ENCODE measurements at regions not wholly inside any gene's neighbourhood (a gene's known extent, or its start where the extent isn't known, plus 50 kb on each side); places are given as distances from the start of the nearest gene placed in this dataset.

GRCh38 chr5:174825587-174825986 is 101.2 kb downstream of the MSX2 start:
- Histone ChIP-seq H3K4me1 (ENCODE audit: insufficient read depth) (peaks cover 49% of the 10 kb centered on the region), H3K4me2 (ENCODE audit: unreplicated experiment) (peak overlapping the region; percentile 48), H3K27me3 (replicated peaks; ENCODE audit: insufficient read depth) (no peaks in the 10 kb centered on the region), H3K9ac (no peak overlapping the region), H3K79me2 (ENCODE audit: insufficient read depth) (no peaks in the 10 kb centered on the region), H3K36me3 (ENCODE audit: low read depth) (no peaks in the 10 kb centered on the region), H3K27ac (no peak overlapping the region), H3F3A (ENCODE audit: insufficient read depth) (peaks cover 28% of the 10 kb centered on the region), H4K20me1 (ENCODE audit: insufficient read depth) (no peaks in the 10 kb centered on the region), H2AFZ (no peak overlapping the region), H3K4me3 (no peak overlapping the region), H3K9me3 (ENCODE audit: low read depth) (no peaks in the 10 kb centered on the region), H3K9me2 (ENCODE audit: insufficient read depth) (no peaks in the 10 kb centered on the region)
- WGBS, 2 experiments (ENCODE audit: low coverage in 1 of 2, low lambda C conversion rate in 2 of 2, missing lambda C conversion rate in 2 of 2): 11 to 17% methylated on average over 4 of the region's 4 CpGs
- TF ChIP-seq EZH2phosphoT487 (IDR thresholded peaks at IDR 0.05; ENCODE audit: insufficient read depth, low read depth) (no peak), EZH2 (IDR thresholded peaks at IDR 0.05; ENCODE audit: insufficient read depth, poor library complexity, severe bottlenecking) (no peak)
- peak; percentile 83 for DNase-seq
- in situ Hi-C loops (cut with MboI): no loop called here

DNA sequence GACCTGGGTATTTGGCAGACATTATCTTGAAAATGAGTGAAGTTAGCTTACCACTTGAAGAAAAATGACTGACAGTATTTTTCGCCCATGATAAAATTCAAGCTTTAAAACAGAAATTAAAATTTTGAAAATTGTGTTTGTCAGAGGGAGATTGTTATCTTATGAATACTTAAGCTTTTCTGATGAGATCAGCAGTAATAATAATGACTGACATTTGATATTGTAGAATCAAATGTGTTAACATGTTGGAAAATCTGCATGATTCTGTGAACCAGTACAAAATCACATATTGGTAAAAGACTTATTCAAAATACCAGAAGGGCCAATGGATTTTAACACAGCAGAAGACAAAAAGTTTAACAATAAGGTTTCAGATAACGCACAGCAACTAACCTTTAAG is 94.0 kb downstream of the MSX2 start:
- no peaks in the 10 kb centered on the region for H3K27me3 ChIP-seq (replicated peaks; ENCODE audit: insufficient read depth)
- in situ Hi-C loops (cut with MboI): no loop called here
- no peaks in the 10 kb centered on the region for H3K79me2 ChIP-seq (ENCODE audit: insufficient read depth)
- no peak overlapping the region for H3K4me2 ChIP-seq (ENCODE audit: unreplicated experiment)
- H2AFZ ChIP-seq: no peak overlapping the region
- peaks cover 2% of the 10 kb centered on the region; the same call in 1 of the 2 replicates for H3K9me2 ChIP-seq (ENCODE audit: insufficient read depth)
- H3K4me1 ChIP-seq (ENCODE audit: insufficient read depth): no peaks in the 10 kb centered on the region
- H3K9me3 ChIP-seq (ENCODE audit: low read depth): no peaks in the 10 kb centered on the region
- no peak for DNase-seq
- no peaks in the 10 kb centered on the region for H3K36me3 ChIP-seq (ENCODE audit: low read depth)
- no peaks in the 10 kb centered on the region for H3F3A ChIP-seq (ENCODE audit: insufficient read depth)
- TF ChIP-seq EZH2phosphoT487 (IDR thresholded peaks at IDR 0.05; ENCODE audit: insufficient read depth, low read depth) (no peak), EZH2 (IDR thresholded peaks at IDR 0.05; ENCODE audit: insufficient read depth, poor library complexity, severe bottlenecking) (no peak)
- no peaks in the 10 kb centered on the region for H4K20me1 ChIP-seq (ENCODE audit: insufficient read depth)
- no peak overlapping the region for H3K27ac ChIP-seq
- no peak overlapping the region for H3K4me3 ChIP-seq
- H3K9ac ChIP-seq: no peak overlapping the region
- WGBS, 2 experiments (ENCODE audit: low coverage in 1 of 2, low lambda C conversion rate in 2 of 2, missing lambda C conversion rate in 2 of 2): 77 to 84% methylated on average over 2 of the region's 2 CpGs

DNA sequence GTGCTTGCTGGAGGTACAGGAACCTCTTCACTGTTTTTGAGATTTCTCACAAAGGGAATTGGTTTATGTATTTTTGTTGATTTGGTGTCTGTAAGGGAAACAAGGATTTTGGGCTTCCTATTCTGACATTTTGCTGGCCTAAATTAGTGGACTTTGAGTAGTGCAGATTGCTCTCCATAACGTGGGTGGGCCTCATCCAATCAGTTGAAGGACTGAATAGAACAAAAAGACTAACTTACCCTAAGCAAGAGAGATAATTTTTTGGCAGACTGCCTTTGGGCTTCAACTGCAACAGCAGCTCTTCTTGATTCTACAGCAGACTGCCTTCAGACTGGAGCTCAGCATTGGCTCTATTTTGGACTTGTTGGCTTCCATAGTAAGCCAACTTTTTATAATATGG is 93.2 kb downstream of the MSX2 start:
- no peak overlapping the region for H3K4me2 ChIP-seq (ENCODE audit: unreplicated experiment)
- no peak overlapping the region for H2AFZ ChIP-seq
- H4K20me1 ChIP-seq (ENCODE audit: insufficient read depth): no peaks in the 10 kb centered on the region
- H3K36me3 ChIP-seq (ENCODE audit: low read depth): no peaks in the 10 kb centered on the region
- H3K4me3 ChIP-seq: no peak overlapping the region
- H3K9me3 ChIP-seq (ENCODE audit: low read depth): no peaks in the 10 kb centered on the region
- H3K9me2 ChIP-seq (ENCODE audit: insufficient read depth): peaks cover 2% of the 10 kb centered on the region; the same call in 1 of the 2 replicates
- no peaks in the 10 kb centered on the region for H3K4me1 ChIP-seq (ENCODE audit: insufficient read depth)
- WGBS, 2 experiments (ENCODE audit: low coverage in 1 of 2, low lambda C conversion rate in 2 of 2, missing lambda C conversion rate in 2 of 2): 5 to 6% methylated on average over 1 of the region's 1 CpG
- no peaks in the 10 kb centered on the region for H3F3A ChIP-seq (ENCODE audit: insufficient read depth)
- H3K79me2 ChIP-seq (ENCODE audit: insufficient read depth): no peaks in the 10 kb centered on the region
- no peak for DNase-seq
- H3K9ac ChIP-seq: no peak overlapping the region
- H3K27me3 ChIP-seq (replicated peaks; ENCODE audit: insufficient read depth): no peaks in the 10 kb centered on the region
- no peak for TF ChIP-seq EZH2phosphoT487 (IDR thresholded peaks at IDR 0.05; ENCODE audit: insufficient read depth, low read depth)
- in situ Hi-C loops (cut with MboI): no loop called here
- no peak overlapping the region for H3K27ac ChIP-seq

DNA sequence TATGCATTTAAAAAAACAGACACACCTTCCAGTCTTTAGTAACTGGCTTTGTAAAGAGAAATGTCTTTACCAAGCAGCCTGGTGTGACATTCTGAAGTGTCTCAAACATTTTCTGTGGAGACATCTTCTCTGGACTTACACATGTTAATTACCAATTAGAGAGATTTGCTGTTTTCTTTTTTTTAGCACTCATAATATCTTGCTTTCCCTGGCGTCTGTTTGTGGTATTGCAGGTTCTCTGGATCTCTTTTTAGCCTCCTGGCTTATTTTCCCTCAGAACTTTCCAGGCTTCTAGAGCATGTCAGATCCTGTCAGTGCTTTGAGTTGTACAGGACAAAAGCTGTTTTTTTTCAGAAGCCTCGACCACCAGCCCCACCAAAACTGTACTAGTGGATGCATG is 92.5 kb downstream of the MSX2 start:
- peak; percentile 27 for DNase-seq
- Histone ChIP-seq H3K4me3 (no peak overlapping the region), H3K4me2 (ENCODE audit: unreplicated experiment) (no peak overlapping the region), H3K9me3 (ENCODE audit: low read depth) (no peaks in the 10 kb centered on the region), H4K20me1 (ENCODE audit: insufficient read depth) (no peaks in the 10 kb centered on the region), H3F3A (ENCODE audit: insufficient read depth) (no peaks in the 10 kb centered on the region), H3K9me2 (ENCODE audit: insufficient read depth) (peaks cover 2% of the 10 kb centered on the region; the same call in 1 of the 2 replicates), H3K27ac (no peak overlapping the region), H3K9ac (no peak overlapping the region), H3K4me1 (ENCODE audit: insufficient read depth) (no peaks in the 10 kb centered on the region), H3K79me2 (ENCODE audit: insufficient read depth) (no peaks in the 10 kb centered on the region), H3K36me3 (ENCODE audit: low read depth) (no peaks in the 10 kb centered on the region), H3K27me3 (replicated peaks; ENCODE audit: insufficient read depth) (no peaks in the 10 kb centered on the region), H2AFZ (no peak overlapping the region)
- in situ Hi-C loops (cut with MboI): no loop called here
- 6 to 10% methylated on average over 2 of the region's 2 CpGs for WGBS, 2 experiments (ENCODE audit: low coverage in 1 of 2, low lambda C conversion rate in 2 of 2, missing lambda C conversion rate in 2 of 2)
- TF ChIP-seq EZH2phosphoT487 (IDR thresholded peaks at IDR 0.05; ENCODE audit: insufficient read depth, low read depth) (no peak), EZH2 (IDR thresholded peaks at IDR 0.05; ENCODE audit: insufficient read depth, poor library complexity, severe bottlenecking) (no peak)

DNA sequence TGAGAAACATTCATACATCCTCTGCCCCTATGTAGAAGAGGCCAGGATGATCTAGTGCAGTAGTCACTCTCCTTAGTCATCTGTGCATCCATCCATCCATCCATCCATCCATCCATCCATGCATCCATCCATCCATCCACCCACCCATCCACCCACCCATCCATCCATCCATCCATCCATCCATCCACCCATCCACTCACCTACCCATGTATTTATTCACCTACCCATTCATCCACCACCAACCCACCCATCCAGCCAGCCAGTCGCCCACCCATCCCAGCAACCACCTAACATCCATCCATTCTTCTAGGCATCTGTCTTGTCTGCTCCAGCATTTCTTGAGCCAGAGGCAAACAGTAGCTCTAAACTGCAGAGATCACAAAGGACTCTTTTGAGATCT is 87.1 kb downstream of the MSX2 start:
- Histone ChIP-seq H3K4me3 (no peak overlapping the region), H3K36me3 (ENCODE audit: low read depth) (no peaks in the 10 kb centered on the region), H3F3A (ENCODE audit: insufficient read depth) (no peaks in the 10 kb centered on the region), H3K9me3 (ENCODE audit: low read depth) (no peaks in the 10 kb centered on the region), H3K9me2 (ENCODE audit: insufficient read depth) (no peaks in the 10 kb centered on the region), H3K4me2 (ENCODE audit: unreplicated experiment) (no peak overlapping the region), H2AFZ (no peak overlapping the region), H3K4me1 (ENCODE audit: insufficient read depth) (no peaks in the 10 kb centered on the region), H3K9ac (no peak overlapping the region), H4K20me1 (ENCODE audit: insufficient read depth) (no peaks in the 10 kb centered on the region), H3K79me2 (ENCODE audit: insufficient read depth) (no peaks in the 10 kb centered on the region), H3K27me3 (replicated peaks; ENCODE audit: insufficient read depth) (no peaks in the 10 kb centered on the region), H3K27ac (no peak overlapping the region)
- no peak for TF ChIP-seq EZH2phosphoT487 (IDR thresholded peaks at IDR 0.05; ENCODE audit: insufficient read depth, low read depth)
- TF ChIP-seq EZH2 (IDR thresholded peaks at IDR 0.05; ENCODE audit: insufficient read depth, poor library complexity, severe bottlenecking): no peak
- 50 to 67% methylated on average over 1 of the region's 1 CpG for WGBS, 2 experiments (ENCODE audit: low coverage in 1 of 2, low lambda C conversion rate in 2 of 2, missing lambda C conversion rate in 2 of 2)
- in situ Hi-C loops (cut with MboI): no loop called here
- DNase-seq: no peak
